ENCODE measurements at regions not wholly inside any gene's neighbourhood (a gene's known extent, or its start where the extent isn't known, plus 50 kb on each side); places are given as distances from the start of the nearest gene placed in this dataset.

GRCh38 chr7:98771941-98772603 is 97.7 kb downstream of the TMEM130 start:
- DNase-seq (peak in 2 of 5 donors; percentile 22 to 31), FAIRE-seq (no peak)
- H3K27ac ChIP-seq (ENCODE audit: low read depth in 2 of 2, low read length in 2 of 2) = no peak overlapping the region
- H3K36me3 ChIP-seq (ENCODE audit: control insufficient read depth in 2 of 3, insufficient read depth in 3 of 3, low read length in 3 of 3) = no peaks in the 10 kb centered on the region
- intact Hi-C loops (cut with DNase I) = no loop called here
- no peak overlapping the region for H3K4me3 ChIP-seq (ENCODE audit: low read length in 3 of 3)
- H3K9ac ChIP-seq (ENCODE audit: low read length in 3 of 3) = no peak overlapping the region
- no peaks in the 10 kb centered on the region for H3K9me3 ChIP-seq (ENCODE audit: control insufficient read depth in 2 of 3, insufficient read depth in 1 of 3, low read length in 3 of 3)
- no peaks in the 10 kb centered on the region for H3K4me1 ChIP-seq (ENCODE audit: control insufficient read depth in 2 of 3, insufficient read depth in 2 of 3, low read depth in 1 of 3, low read length in 3 of 3)
- TF ChIP-seq, protein P1, sequence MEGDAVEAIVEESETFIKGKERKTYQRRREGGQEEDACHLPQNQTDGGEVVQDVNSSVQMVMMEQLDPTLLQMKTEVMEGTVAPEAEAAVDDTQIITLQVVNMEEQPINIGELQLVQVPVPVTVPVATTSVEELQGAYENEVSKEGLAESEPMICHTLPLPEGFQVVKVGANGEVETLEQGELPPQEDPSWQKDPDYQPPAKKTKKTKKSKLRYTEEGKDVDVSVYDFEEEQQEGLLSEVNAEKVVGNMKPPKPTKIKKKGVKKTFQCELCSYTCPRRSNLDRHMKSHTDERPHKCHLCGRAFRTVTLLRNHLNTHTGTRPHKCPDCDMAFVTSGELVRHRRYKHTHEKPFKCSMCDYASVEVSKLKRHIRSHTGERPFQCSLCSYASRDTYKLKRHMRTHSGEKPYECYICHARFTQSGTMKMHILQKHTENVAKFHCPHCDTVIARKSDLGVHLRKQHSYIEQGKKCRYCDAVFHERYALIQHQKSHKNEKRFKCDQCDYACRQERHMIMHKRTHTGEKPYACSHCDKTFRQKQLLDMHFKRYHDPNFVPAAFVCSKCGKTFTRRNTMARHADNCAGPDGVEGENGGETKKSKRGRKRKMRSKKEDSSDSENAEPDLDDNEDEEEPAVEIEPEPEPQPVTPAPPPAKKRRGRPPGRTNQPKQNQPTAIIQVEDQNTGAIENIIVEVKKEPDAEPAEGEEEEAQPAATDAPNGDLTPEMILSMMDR (IDR thresholded peaks at IDR 0.05; ENCODE audit: borderline replicate concordance, extremely low read depth, insufficient read depth) = no peak
- no peaks in the 10 kb centered on the region for H3K27me3 ChIP-seq (ENCODE audit: control insufficient read depth, insufficient read depth, low read length)

GRCh38 chr7:98774884-98775283 is 94.9 kb downstream of the TMEM130 start:
- FAIRE-seq = no peak
- H3K27me3 ChIP-seq (ENCODE audit: control insufficient read depth, insufficient read depth, low read length) = no peaks in the 10 kb centered on the region
- DNase-seq = peak in 4 of 5 donors; percentile 59 to 70 (median 67)

DNA sequence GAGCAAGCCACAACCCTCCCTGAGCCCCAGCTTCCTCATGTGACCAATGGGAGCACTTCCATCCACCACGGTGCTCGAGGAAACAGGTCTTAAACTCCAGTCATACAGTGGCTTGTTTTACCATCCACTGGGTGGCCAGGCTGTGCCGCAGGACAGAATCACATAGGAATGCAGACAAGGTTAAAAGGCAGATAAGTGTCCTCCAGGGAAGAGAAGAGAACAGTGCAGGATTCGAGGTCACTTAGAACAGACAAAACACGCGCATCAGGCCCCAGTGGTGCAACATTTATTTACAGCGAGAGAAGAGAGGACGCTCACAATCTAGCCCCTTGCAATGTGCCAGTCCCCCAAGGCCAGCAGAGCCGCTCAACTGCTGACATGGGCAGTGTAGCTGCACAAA is 92.8 kb downstream of the TMEM130 start:
- TF ChIP-seq, protein P1 (IDR thresholded peaks at IDR 0.05; ENCODE audit: borderline replicate concordance, extremely low read depth, insufficient read depth) = no peak
- no peaks in the 10 kb centered on the region for H3K27me3 ChIP-seq (ENCODE audit: control insufficient read depth, insufficient read depth, low read length)
- H3K36me3 ChIP-seq (ENCODE audit: control insufficient read depth in 2 of 3, insufficient read depth in 3 of 3, low read length in 3 of 3) = no peaks in the 10 kb centered on the region
- H3K4me3 ChIP-seq (ENCODE audit: low read length in 3 of 3) = no peak overlapping the region
- no peak overlapping the region for H3K27ac ChIP-seq (ENCODE audit: low read depth in 2 of 2, low read length in 2 of 2)
- DNase-seq (no peak), FAIRE-seq (no peak)
- intact Hi-C loops (cut with DNase I) = no loop called here
- no peaks in the 10 kb centered on the region for H3K9me3 ChIP-seq (ENCODE audit: control insufficient read depth in 2 of 3, insufficient read depth in 1 of 3, low read length in 3 of 3)
- no peaks in the 10 kb centered on the region for H3K4me1 ChIP-seq (ENCODE audit: control insufficient read depth in 2 of 3, insufficient read depth in 2 of 3, low read depth in 1 of 3, low read length in 3 of 3)
- no peak overlapping the region for H3K9ac ChIP-seq (ENCODE audit: low read length in 3 of 3)

More at GRCh38 chr7:98774884-98775283, 94.9 kb downstream of the TMEM130 start:
- no peak overlapping the region for H3K27ac ChIP-seq (ENCODE audit: low read depth in 2 of 2, low read length in 2 of 2)
- H3K9ac ChIP-seq (ENCODE audit: low read length in 3 of 3) = no peak overlapping the region
- no peaks in the 10 kb centered on the region for H3K9me3 ChIP-seq (ENCODE audit: control insufficient read depth in 2 of 3, insufficient read depth in 1 of 3, low read length in 3 of 3)
- H3K4me1 ChIP-seq (ENCODE audit: control insufficient read depth in 2 of 3, insufficient read depth in 2 of 3, low read depth in 1 of 3, low read length in 3 of 3) = no peaks in the 10 kb centered on the region
- no peaks in the 10 kb centered on the region for H3K36me3 ChIP-seq (ENCODE audit: control insufficient read depth in 2 of 3, insufficient read depth in 3 of 3, low read length in 3 of 3)
- intact Hi-C loops (cut with DNase I) = no loop called here
- TF ChIP-seq, protein P1 (IDR thresholded peaks at IDR 0.05; ENCODE audit: borderline replicate concordance, extremely low read depth, insufficient read depth) = no peak
- H3K4me3 ChIP-seq (ENCODE audit: low read length in 3 of 3) = no peak overlapping the region

- DNase-seq = peak in 1 of 5 donors; percentile 16
- no peak overlapping the region for H3K4me3 ChIP-seq (ENCODE audit: low read length in 3 of 3)
- intact Hi-C loops (cut with DNase I) = no loop called here
- no peaks in the 10 kb centered on the region for H3K4me1 ChIP-seq (ENCODE audit: control insufficient read depth in 2 of 3, insufficient read depth in 2 of 3, low read depth in 1 of 3, low read length in 3 of 3)
- no peak overlapping the region for H3K27ac ChIP-seq (ENCODE audit: low read depth in 2 of 2, low read length in 2 of 2)
- no peaks in the 10 kb centered on the region for H3K27me3 ChIP-seq (ENCODE audit: control insufficient read depth, insufficient read depth, low read length)
- no peak overlapping the region for H3K9ac ChIP-seq (ENCODE audit: low read length in 3 of 3)
- H3K36me3 ChIP-seq (ENCODE audit: control insufficient read depth in 2 of 3, insufficient read depth in 3 of 3, low read length in 3 of 3) = no peaks in the 10 kb centered on the region
- TF ChIP-seq, protein P1 (IDR thresholded peaks at IDR 0.05; ENCODE audit: borderline replicate concordance, extremely low read depth, insufficient read depth) = no peak
- H3K9me3 ChIP-seq (ENCODE audit: control insufficient read depth in 2 of 3, insufficient read depth in 1 of 3, low read length in 3 of 3) = no peaks in the 10 kb centered on the region
- FAIRE-seq = no peak
Observed at GRCh38 chr7:98778421-98778820, 91.4 kb downstream of the TMEM130 start.

All from kidney (tissue), 13 donors.